ENCODE measurements at regions not wholly inside any gene's neighbourhood (a gene's known extent, or its start where the extent isn't known, plus 50 kb on each side); places are given as distances from the start of the nearest gene placed in this dataset.
A peak's percentile ranks its signal among the peaks of the same experiment; 100 is the strongest.

GRCh38 chrX:110417128-110417527 lies 58.5 kb downstream of the RTL9 start:
- Histone ChIP-seq H2AK5ac (ENCODE audit: low read depth, low read length) (no peak overlapping the region), H3K4me1 (ENCODE audit: control insufficient read depth in 2 of 2, insufficient read depth in 1 of 2, low read depth in 1 of 2, low read length in 2 of 2) (peaks cover 0 to 16% of the 10 kb centered on the region in 2 donors), H2BK12ac (ENCODE audit: low read length) (no peak overlapping the region), H3K9me3 (replicated peaks in 1 of 2; ENCODE audit: control insufficient read depth in 2 of 2, insufficient read depth in 1 of 2, low read depth in 1 of 2, low read length in 2 of 2) (no peaks in the 10 kb centered on the region), H4K8ac (ENCODE audit: low read depth, low read length) (no peak overlapping the region), H4K91ac (ENCODE audit: low read depth, low read length, poor library complexity) (no peak overlapping the region), H3K14ac (ENCODE audit: low read length) (no peak overlapping the region), H2BK120ac (ENCODE audit: low read depth, low read length) (no peak overlapping the region), H3K23ac (ENCODE audit: low read depth, low read length, poor library complexity) (no peak overlapping the region), H3K9ac (ENCODE audit: low read depth, low read length, poor library complexity) (no peak overlapping the region), H3K4ac (ENCODE audit: low read length) (no peak overlapping the region), H3K79me1 (ENCODE audit: low read depth, low read length) (no peaks in the 10 kb centered on the region), H3K18ac (ENCODE audit: low read length) (no peak overlapping the region), H3K27me3 (ENCODE audit: control insufficient read depth in 3 of 3, insufficient read depth in 3 of 3, low read depth in 1 of 3, low read length in 3 of 3) (peaks cover 0 to 5% (median 0%) of the 10 kb centered on the region in 3 experiments), H2AFZ (ENCODE audit: low read length) (no peak overlapping the region), H2BK5ac (ENCODE audit: low read length) (peak overlapping the region; percentile 53), H3K4me2 (ENCODE audit: insufficient read depth, low read length, poor library complexity, severe bottlenecking) (no peak overlapping the region), H2BK15ac (ENCODE audit: low read length) (no peak overlapping the region), H3K36me3 (replicated peaks in 1 of 2; ENCODE audit: control insufficient read depth in 2 of 2, insufficient read depth in 2 of 2, low read length in 2 of 2) (no peaks in the 10 kb centered on the region), H3K4me3 (ENCODE audit: low read length in 2 of 2) (no peak overlapping the region), H3K27ac (replicated peaks; ENCODE audit: low read length) (no peak overlapping the region)
- WGBS, 2 donors (ENCODE audit: extremely low coverage in 2 of 2, insufficient read length in 2 of 2, insufficient replicate concordance in 1 of 2): no CpG with 5 or more reads among the region's 4 CpGs
- no peak for DNase-seq (ENCODE audit: low spot score)

- Histone ChIP-seq H3K23ac (ENCODE audit: low read depth, low read length, poor library complexity) (no peak overlapping the region), H3K4me2 (ENCODE audit: insufficient read depth, low read length, poor library complexity, severe bottlenecking) (no peak overlapping the region), H2BK15ac (ENCODE audit: low read length) (no peak overlapping the region), H3K9ac (ENCODE audit: low read depth, low read length, poor library complexity) (no peak overlapping the region), H3K79me1 (ENCODE audit: low read depth, low read length) (no peaks in the 10 kb centered on the region), H2AK5ac (ENCODE audit: low read depth, low read length) (no peak overlapping the region), H2AFZ (ENCODE audit: low read length) (peak overlapping the region; percentile 84), H2BK12ac (ENCODE audit: low read length) (no peak overlapping the region), H3K4me1 (ENCODE audit: control insufficient read depth in 2 of 2, insufficient read depth in 1 of 2, low read depth in 1 of 2, low read length in 2 of 2) (peaks cover 0 to 16% of the 10 kb centered on the region in 2 donors), H4K8ac (ENCODE audit: low read depth, low read length) (no peak overlapping the region), H3K27ac (replicated peaks; ENCODE audit: low read length) (no peak overlapping the region), H3K18ac (ENCODE audit: low read length) (no peak overlapping the region), H3K36me3 (replicated peaks in 1 of 2; ENCODE audit: control insufficient read depth in 2 of 2, insufficient read depth in 2 of 2, low read length in 2 of 2) (no peaks in the 10 kb centered on the region), H4K91ac (ENCODE audit: low read depth, low read length, poor library complexity) (no peak overlapping the region), H2BK120ac (ENCODE audit: low read depth, low read length) (no peak overlapping the region), H3K4me3 (ENCODE audit: low read length in 2 of 2) (peak overlapping the region in 1 of 2 donors; percentile 40), H3K9me3 (replicated peaks in 1 of 2; ENCODE audit: control insufficient read depth in 2 of 2, insufficient read depth in 1 of 2, low read depth in 1 of 2, low read length in 2 of 2) (no peaks in the 10 kb centered on the region), H2BK5ac (ENCODE audit: low read length) (no peak overlapping the region), H3K14ac (ENCODE audit: low read length) (no peak overlapping the region), H3K4ac (ENCODE audit: low read length) (no peak overlapping the region), H3K27me3 (ENCODE audit: control insufficient read depth in 3 of 3, insufficient read depth in 3 of 3, low read depth in 1 of 3, low read length in 3 of 3) (peaks cover 0 to 5% (median 0%) of the 10 kb centered on the region in 3 experiments)
- no CpG with 5 or more reads among the region's 22 CpGs for WGBS, 2 donors (ENCODE audit: extremely low coverage in 2 of 2, insufficient read length in 2 of 2, insufficient replicate concordance in 1 of 2)
- no peak for DNase-seq (ENCODE audit: low spot score)
Observed at GRCh38 chrX:110418316-110419235, 59.9 kb downstream of the RTL9 start.

GRCh38 chrX:110419512-110419911 lies 60.9 kb downstream of the RTL9 start:
- H3K27ac ChIP-seq (replicated peaks; ENCODE audit: low read length): no peak overlapping the region

GRCh38 chrX:110420771-110421499 lies 62.3 kb downstream of the RTL9 start:
- Histone ChIP-seq H3K4me3 (ENCODE audit: low read length in 2 of 2) (no peak overlapping the region), H4K91ac (ENCODE audit: low read depth, low read length, poor library complexity) (no peak overlapping the region), H3K18ac (ENCODE audit: low read length) (no peak overlapping the region), H3K79me1 (ENCODE audit: low read depth, low read length) (no peaks in the 10 kb centered on the region), H2BK120ac (ENCODE audit: low read depth, low read length) (no peak overlapping the region), H4K8ac (ENCODE audit: low read depth, low read length) (no peak overlapping the region), H3K27ac (replicated peaks; ENCODE audit: low read length) (no peak overlapping the region), H3K4me1 (ENCODE audit: control insufficient read depth in 2 of 2, insufficient read depth in 1 of 2, low read depth in 1 of 2, low read length in 2 of 2) (peaks cover 0 to 14% of the 10 kb centered on the region in 2 donors), H3K27me3 (ENCODE audit: control insufficient read depth in 3 of 3, insufficient read depth in 3 of 3, low read depth in 1 of 3, low read length in 3 of 3) (peaks cover 0 to 5% (median 0%) of the 10 kb centered on the region in 3 experiments), H3K4ac (ENCODE audit: low read length) (no peak overlapping the region), H2AK5ac (ENCODE audit: low read depth, low read length) (no peak overlapping the region), H3K23ac (ENCODE audit: low read depth, low read length, poor library complexity) (no peak overlapping the region), H2BK5ac (ENCODE audit: low read length) (no peak overlapping the region), H2BK12ac (ENCODE audit: low read length) (no peak overlapping the region), H3K14ac (ENCODE audit: low read length) (no peak overlapping the region), H2BK15ac (ENCODE audit: low read length) (no peak overlapping the region), H3K4me2 (ENCODE audit: insufficient read depth, low read length, poor library complexity, severe bottlenecking) (no peak overlapping the region), H3K36me3 (replicated peaks in 1 of 2; ENCODE audit: control insufficient read depth in 2 of 2, insufficient read depth in 2 of 2, low read length in 2 of 2) (no peaks in the 10 kb centered on the region), H3K9ac (ENCODE audit: low read depth, low read length, poor library complexity) (no peak overlapping the region), H3K9me3 (replicated peaks in 1 of 2; ENCODE audit: control insufficient read depth in 2 of 2, insufficient read depth in 1 of 2, low read depth in 1 of 2, low read length in 2 of 2) (no peaks in the 10 kb centered on the region), H2AFZ (ENCODE audit: low read length) (no peak overlapping the region)
- DNase-seq (ENCODE audit: low spot score): no peak
- no CpG with 5 or more reads among the region's 9 CpGs for WGBS, 2 donors (ENCODE audit: extremely low coverage in 2 of 2, insufficient read length in 2 of 2, insufficient replicate concordance in 1 of 2)

More at GRCh38 chrX:110419512-110419911, 60.9 kb downstream of the RTL9 start:
- no peak overlapping the region for H3K4me3 ChIP-seq (ENCODE audit: low read length in 2 of 2)
- H3K79me1 ChIP-seq (ENCODE audit: low read depth, low read length): no peaks in the 10 kb centered on the region
- no peak overlapping the region for H3K18ac ChIP-seq (ENCODE audit: low read length)
- H2AK5ac ChIP-seq (ENCODE audit: low read depth, low read length): no peak overlapping the region
- H2AFZ ChIP-seq (ENCODE audit: low read length): no peak overlapping the region
- no peak overlapping the region for H4K8ac ChIP-seq (ENCODE audit: low read depth, low read length)
- peaks cover 0 to 16% of the 10 kb centered on the region in 2 donors for H3K4me1 ChIP-seq (ENCODE audit: control insufficient read depth in 2 of 2, insufficient read depth in 1 of 2, low read depth in 1 of 2, low read length in 2 of 2)
- no peak overlapping the region for H4K91ac ChIP-seq (ENCODE audit: low read depth, low read length, poor library complexity)
- no CpG with 5 or more reads among the region's 1 CpG for WGBS, 2 donors (ENCODE audit: extremely low coverage in 2 of 2, insufficient read length in 2 of 2, insufficient replicate concordance in 1 of 2)
- no peak overlapping the region for H3K23ac ChIP-seq (ENCODE audit: low read depth, low read length, poor library complexity)
- H3K9me3 ChIP-seq (replicated peaks in 1 of 2; ENCODE audit: control insufficient read depth in 2 of 2, insufficient read depth in 1 of 2, low read depth in 1 of 2, low read length in 2 of 2): no peaks in the 10 kb centered on the region
- no peak overlapping the region for H2BK12ac ChIP-seq (ENCODE audit: low read length)
- no peak overlapping the region for H3K14ac ChIP-seq (ENCODE audit: low read length)
- H2BK15ac ChIP-seq (ENCODE audit: low read length): no peak overlapping the region
- H2BK5ac ChIP-seq (ENCODE audit: low read length): no peak overlapping the region
- H3K4me2 ChIP-seq (ENCODE audit: insufficient read depth, low read length, poor library complexity, severe bottlenecking): no peak overlapping the region
- H2BK120ac ChIP-seq (ENCODE audit: low read depth, low read length): no peak overlapping the region
- peaks cover 0 to 5% (median 0%) of the 10 kb centered on the region in 3 experiments for H3K27me3 ChIP-seq (ENCODE audit: control insufficient read depth in 3 of 3, insufficient read depth in 3 of 3, low read depth in 1 of 3, low read length in 3 of 3)
- no peak overlapping the region for H3K4ac ChIP-seq (ENCODE audit: low read length)
- DNase-seq (ENCODE audit: low spot score): no peak
- no peak overlapping the region for H3K9ac ChIP-seq (ENCODE audit: low read depth, low read length, poor library complexity)
- H3K36me3 ChIP-seq (replicated peaks in 1 of 2; ENCODE audit: control insufficient read depth in 2 of 2, insufficient read depth in 2 of 2, low read length in 2 of 2): no peaks in the 10 kb centered on the region

Data from neuronal stem cell (in vitro differentiated cells).